ENCODE measurements at regions not wholly inside any gene's neighbourhood (a gene's known extent, or its start where the extent isn't known, plus 50 kb on each side); places are given as distances from the start of the nearest gene placed in this dataset.

GRCh38 chr14:100475268-100475667 lies 111.9 kb downstream of the BEGAIN start:
- no peak for TF ChIP-seq SUZ12 (IDR thresholded peaks at IDR 0.05; ENCODE audit: extremely low read depth, insufficient read depth, insufficient read length)
- TF ChIP-seq YY1 (IDR thresholded peaks at IDR 0.05; ENCODE audit: insufficient read depth, insufficient read length) = no peak

Measured in NT2/D1 (cell line).